NCI-H2227 (cell line): ENCODE measurements at regions not wholly inside any gene's neighbourhood (a gene's known extent, or its start where the extent isn't known, plus 50 kb on each side); places are given as distances from the start of the nearest gene placed in this dataset.
"Not testable (repeated sequence)": the region's sequence is repeated elsewhere in the genome, so short reads cannot be mapped to it uniquely, and the experiment has no call there.

Source experiments
- DNase-seq: peaks from one replicate; lab custom pipeline; 2025; ENCODE audit not compliant: unreplicated experiment; lab: John Stamatoyannopoulos, UW

- not testable (repeated sequence) for DNase-seq
Measured at GRCh38 chr16:29221281-29221955, 185.1 kb downstream of the NPIPB11 start.

- not testable (repeated sequence) for DNase-seq
Measured at GRCh38 chr16:29220647-29221191, 185.8 kb downstream of the NPIPB11 start.

- DNase-seq: not testable (repeated sequence)
Measured at GRCh38 chr16:29219966-29220646, 186.4 kb downstream of the NPIPB11 start.

- DNase-seq: not testable (repeated sequence)
Measured at GRCh38 chr16:29219562-29219961, 186.9 kb downstream of the NPIPB11 start.

GRCh38 chr16:29218649-29219048 lies 187.9 kb downstream of the NPIPB11 start:
- DNase-seq: not testable (repeated sequence)

GRCh38 chr16:29218171-29218570 lies 188.3 kb downstream of the NPIPB11 start:
- not testable (repeated sequence) for DNase-seq

- not testable (repeated sequence) for DNase-seq
Measured at GRCh38 chr16:29217752-29218126, 188.8 kb downstream of the NPIPB11 start.

- DNase-seq: not testable (repeated sequence)
Measured at GRCh38 chr16:29217104-29217751, 189.3 kb downstream of the NPIPB11 start.

GRCh38 chr16:29213770-29214169 lies 192.7 kb downstream of the NPIPB11 start:
- DNase-seq: not testable (repeated sequence)

- DNase-seq: not testable (repeated sequence)
Measured at GRCh38 chr16:29213251-29213650, 193.3 kb downstream of the NPIPB11 start.

GRCh38 chr16:29212084-29213027 lies 194.2 kb downstream of the NPIPB11 start:
- DNase-seq: not testable (repeated sequence)

GRCh38 chr16:29211456-29211855 lies 195.1 kb downstream of the NPIPB11 start:
- DNase-seq: not testable (repeated sequence)

GRCh38 chr16:29210299-29211150 lies 196.0 kb downstream of the NPIPB11 start:
- DNase-seq: not testable (repeated sequence)

GRCh38 chr16:29206120-29206519 lies 200.4 kb downstream of the NPIPB11 start:
- not testable (repeated sequence) for DNase-seq

- DNase-seq: not testable (repeated sequence)
Measured at GRCh38 chr16:29205151-29205550, 201.4 kb downstream of the NPIPB11 start.

- no peak for DNase-seq
Measured at GRCh38 chr16:29204806-29205135, 201.7 kb downstream of the NPIPB11 start.

- DNase-seq: not testable (repeated sequence)
Measured at GRCh38 chr16:29203933-29204805, 202.3 kb downstream of the NPIPB11 start.

GRCh38 chr16:29203046-29203932 lies 203.2 kb downstream of the NPIPB11 start:
- not testable (repeated sequence) for DNase-seq
